Right lobe of liver (tissue), 6 donors: ENCODE measurements at regions not wholly inside any gene's neighbourhood (a gene's known extent, or its start where the extent isn't known, plus 50 kb on each side); places are given as distances from the start of the nearest gene placed in this dataset.
"Not testable (repeated sequence)": the region's sequence is repeated elsewhere in the genome, so short reads cannot be mapped to it uniquely, and the experiment has no call there.

Experiments used
- ATAC-seq, 4 donors: fragments of 200-7000 bp; cut with Tn5 transposase; one replicate each; pipeline ENCODE4 v1.9.1; 2020; ENCODE audit warnings: mild to moderate bottlenecking in 4 of 4, moderate library complexity in 4 of 4
- DNase-seq, 3 donors: peaks; one replicate each; pipeline ENCODE4 v3.0.0-alpha.2; 2020
- H3K27ac ChIP-seq, 3 donors: fragments of 200-600 bp; one replicate each; pipeline ENCODE4 v1.8.0; 2022
- H3K27me3 ChIP-seq, 2 donors: fragments of 200-600 bp; one replicate each; pipeline ENCODE4 v1.8.0; 2022
- H3K36me3 ChIP-seq, 4 donors: fragments of 200-600 bp; sonication (generic) in 1 of 4; one replicate each; pipeline versions ENCODE4 v1.5.1 to v1.8.0; 2017 to 2022; ENCODE audit warnings: control low read depth in 1 of 4
- H3K4me1 ChIP-seq, 4 donors: fragments of 200-600 bp; sonication (generic) in 1 of 4; one replicate each; pipeline versions ENCODE4 v1.5.1 to v1.8.0; 2017 to 2022; ENCODE audit warnings: control low read depth in 1 of 4
- H3K4me3 ChIP-seq, 3 donors: fragments of 200-600 bp; one replicate each; pipeline ENCODE4 v1.8.0; 2022
- H3K9me3 ChIP-seq, 4 donors: fragments of 200-600 bp; sonication (generic) in 1 of 4; one replicate each; pipeline versions ENCODE4 v1.5.1 to v1.8.0; 2017 to 2022; ENCODE audit warnings: control low read depth in 1 of 4
- POLR2A ChIP-seq: fragments of 450-650 bp; IDR thresholded peaks from one replicate; pipeline ENCODE4 v1.6.1; 2017; ENCODE audit warnings: antibody characterized with exemption, mild to moderate bottlenecking
- WGBS: methylation state at CpG from one replicate; pipeline ENCODE4 v1.1.6; 2018; ENCODE audit warnings: low coverage, low lambda C conversion rate; ENCODE audit not compliant: insufficient coverage; ENCODE audit errors: missing lambda C conversion rate; 5-methylcytosine and 5-hydroxymethylcytosine counted together
- intact Hi-C, 2 donors: fragments of 100-400 bp; cut with DNase I; formaldehyde crosslinking; loops; one replicate each; pipeline versions ENCODE4 v1.11.2 to v1.14.1; 2022
- TF ChIP-seq, protein P1 (sequence below), 4 donors: fragments of 200-600 bp in 3 of 4; fragments of 450-650 bp in 1 of 4; IDR thresholded peaks; one replicate each; pipeline versions ENCODE4 v1.5.1 to v1.8.0; 2016 to 2022; ENCODE audit warnings: antibody characterized with exemption in 4 of 4, mild to moderate bottlenecking in 2 of 4
- donor health status: DM: no; HTN: yes; CAD: no.
- donor health status: DM: no; HTN: no; CAD: no.
- donor health status: DM: no; HTN: no; CAD: no.
- donor health status: DM: no; HTN: yes; CAD: no.
- donor health status: DM: no; HTN: yes; CAD: no.

DNA sequence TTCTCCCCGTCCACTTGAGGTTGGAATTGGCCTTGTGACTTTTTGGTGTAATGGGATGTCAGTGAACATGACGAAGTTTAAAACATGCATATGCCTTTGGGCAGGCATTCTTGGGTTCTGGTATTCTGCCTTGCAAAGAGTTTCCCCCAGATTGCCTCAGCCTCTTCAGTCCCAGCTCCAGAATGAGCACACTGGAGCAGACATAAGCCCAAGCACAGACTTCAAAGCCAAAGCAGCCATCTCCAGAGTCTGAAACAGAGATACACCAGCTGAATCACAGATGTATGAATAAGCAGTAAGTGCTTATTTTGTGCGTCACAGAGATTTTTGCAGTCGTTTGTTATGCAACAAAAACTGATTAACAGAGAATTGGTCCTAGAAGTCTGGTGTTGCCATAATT lies 546.0 kb downstream of the FRK start:
- no peak for TF ChIP-seq POLR2A
- TF ChIP-seq, protein P1, sequence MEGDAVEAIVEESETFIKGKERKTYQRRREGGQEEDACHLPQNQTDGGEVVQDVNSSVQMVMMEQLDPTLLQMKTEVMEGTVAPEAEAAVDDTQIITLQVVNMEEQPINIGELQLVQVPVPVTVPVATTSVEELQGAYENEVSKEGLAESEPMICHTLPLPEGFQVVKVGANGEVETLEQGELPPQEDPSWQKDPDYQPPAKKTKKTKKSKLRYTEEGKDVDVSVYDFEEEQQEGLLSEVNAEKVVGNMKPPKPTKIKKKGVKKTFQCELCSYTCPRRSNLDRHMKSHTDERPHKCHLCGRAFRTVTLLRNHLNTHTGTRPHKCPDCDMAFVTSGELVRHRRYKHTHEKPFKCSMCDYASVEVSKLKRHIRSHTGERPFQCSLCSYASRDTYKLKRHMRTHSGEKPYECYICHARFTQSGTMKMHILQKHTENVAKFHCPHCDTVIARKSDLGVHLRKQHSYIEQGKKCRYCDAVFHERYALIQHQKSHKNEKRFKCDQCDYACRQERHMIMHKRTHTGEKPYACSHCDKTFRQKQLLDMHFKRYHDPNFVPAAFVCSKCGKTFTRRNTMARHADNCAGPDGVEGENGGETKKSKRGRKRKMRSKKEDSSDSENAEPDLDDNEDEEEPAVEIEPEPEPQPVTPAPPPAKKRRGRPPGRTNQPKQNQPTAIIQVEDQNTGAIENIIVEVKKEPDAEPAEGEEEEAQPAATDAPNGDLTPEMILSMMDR (IDR thresholded peaks at IDR 0.05) = no peak
- H3K4me1 ChIP-seq = no peaks in the 10 kb centered on the region
- no peaks in the 10 kb centered on the region for H3K36me3 ChIP-seq
- no peak for ATAC-seq
- WGBS = 55% methylated on average over 4 of the region's 4 CpGs
- no peaks in the 10 kb centered on the region for H3K27me3 ChIP-seq
- intact Hi-C loops = no loop called here
- no peak for DNase-seq
- no peaks in the 10 kb centered on the region for H3K9me3 ChIP-seq
- no peak overlapping the region for H3K4me3 ChIP-seq
- H3K27ac ChIP-seq = no peak overlapping the region

DNA sequence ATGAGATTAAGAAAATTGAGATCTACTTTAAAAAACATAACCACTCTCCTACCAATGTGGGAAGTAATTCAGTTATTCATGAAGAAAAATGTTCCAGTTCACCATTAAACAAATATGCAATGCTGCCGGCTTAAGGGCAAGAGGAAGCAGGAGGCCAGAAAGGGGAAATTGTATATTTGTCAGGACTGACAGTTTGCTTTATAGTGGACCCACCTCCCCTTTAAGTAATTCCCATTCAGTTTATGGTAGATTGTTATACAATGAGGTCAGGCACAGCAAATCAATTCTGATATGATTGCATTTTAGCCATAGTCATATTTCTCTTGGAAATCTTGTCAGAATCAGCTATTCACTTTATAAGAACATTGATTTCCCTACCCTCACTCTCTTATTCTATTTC lies 547.8 kb downstream of the FRK start:
- 14% methylated on average over 1 of the region's 1 CpG for WGBS
- Histone ChIP-seq H3K36me3 (no peaks in the 10 kb centered on the region), H3K4me3 (no peak overlapping the region), H3K4me1 (no peaks in the 10 kb centered on the region), H3K9me3 (no peaks in the 10 kb centered on the region), H3K27me3 (no peaks in the 10 kb centered on the region), H3K27ac (no peak overlapping the region)
- no peak for ATAC-seq
- TF ChIP-seq, protein P1 (IDR thresholded peaks at IDR 0.05) = no peak
- no peak for TF ChIP-seq POLR2A
- intact Hi-C loops = no loop called here
- DNase-seq = no peak

DNA sequence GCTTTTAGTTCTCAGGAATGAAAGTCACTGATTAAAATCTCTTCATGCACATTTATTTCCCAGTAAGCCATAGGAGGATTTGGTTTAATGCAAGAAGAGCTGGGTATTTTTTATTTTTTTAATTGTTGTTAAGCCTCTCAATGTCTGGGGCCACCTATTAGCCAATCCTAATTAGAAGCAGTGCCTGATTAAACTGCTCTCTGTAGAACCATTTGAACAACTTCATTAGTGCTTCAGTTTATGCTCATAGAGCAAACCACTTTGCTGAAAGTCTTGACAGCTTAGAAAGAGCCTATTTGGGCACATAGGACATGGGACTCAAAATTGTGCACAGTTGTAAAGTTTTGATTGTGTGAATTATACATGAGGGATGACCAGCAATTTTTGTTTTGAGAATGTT lies 548.9 kb downstream of the FRK start:
- TF ChIP-seq, protein P1 (IDR thresholded peaks at IDR 0.05) = no peak
- no peak for TF ChIP-seq POLR2A
- no peaks in the 10 kb centered on the region for H3K9me3 ChIP-seq
- H3K27me3 ChIP-seq = no peaks in the 10 kb centered on the region
- intact Hi-C loops = no loop called here
- H3K4me3 ChIP-seq = no peak overlapping the region
- ATAC-seq (no peak), DNase-seq (no peak)
- H3K27ac ChIP-seq = no peak overlapping the region
- H3K36me3 ChIP-seq = no peaks in the 10 kb centered on the region
- H3K4me1 ChIP-seq = no peaks in the 10 kb centered on the region

DNA sequence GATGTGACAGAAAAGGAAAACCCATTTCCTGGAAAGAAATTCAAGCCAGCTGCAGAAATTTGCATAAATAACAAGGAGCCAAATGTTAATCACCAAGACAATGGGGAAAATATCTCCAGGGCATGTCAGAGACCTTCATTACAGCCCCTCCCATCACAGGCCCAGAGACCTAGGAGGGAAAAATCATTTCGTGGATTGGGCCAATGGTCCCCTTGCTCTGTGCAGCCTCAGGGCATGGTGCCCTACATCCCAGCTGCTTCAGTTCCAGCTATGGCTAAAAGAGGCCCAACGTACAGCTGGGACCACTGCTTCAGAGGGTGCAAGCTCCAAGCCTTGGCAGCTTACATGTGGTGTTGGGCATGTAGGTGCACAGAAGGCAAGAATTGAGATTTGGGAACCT lies 558.3 kb downstream of the FRK start:
- H3K27ac ChIP-seq, intact Hi-C loops, H3K4me1 ChIP-seq, H3K9me3 ChIP-seq, DNase-seq, H3K4me3 ChIP-seq, H3K36me3 ChIP-seq, ATAC-seq, H3K27me3 ChIP-seq: not testable (repeated sequence)
- 20% methylated on average over 1 of the region's 2 CpGs for WGBS

DNA sequence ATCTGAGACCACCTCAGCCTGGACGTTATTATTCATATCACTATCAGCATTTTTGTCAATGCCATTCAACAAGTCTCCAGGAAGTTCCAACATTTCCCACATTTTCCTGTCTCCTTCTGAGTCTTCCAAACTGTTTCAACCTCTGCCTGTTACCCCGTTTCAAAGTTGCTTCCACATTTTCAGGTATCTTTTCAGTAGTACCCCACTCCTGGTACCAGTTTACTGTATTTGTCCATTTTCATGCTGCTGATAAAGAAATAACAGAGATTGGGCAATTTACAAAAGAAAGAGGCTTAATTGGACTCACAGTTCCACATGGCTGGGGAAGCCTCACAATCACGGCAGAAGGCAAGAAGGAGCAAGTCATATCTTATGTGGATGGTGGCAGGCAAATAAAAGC lies 565.5 kb downstream of the FRK start:
- no peaks in the 10 kb centered on the region for H3K9me3 ChIP-seq
- no peaks in the 10 kb centered on the region for H3K4me1 ChIP-seq
- intact Hi-C loops = no loop called here
- no peak overlapping the region for H3K27ac ChIP-seq
- H3K36me3 ChIP-seq = no peaks in the 10 kb centered on the region
- no peaks in the 10 kb centered on the region for H3K27me3 ChIP-seq
- no peak overlapping the region for H3K4me3 ChIP-seq
- TF ChIP-seq POLR2A = no peak
- TF ChIP-seq, protein P1 (IDR thresholded peaks at IDR 0.05) = no peak
- WGBS = 64% methylated on average over 2 of the region's 3 CpGs
- DNase-seq (no peak), ATAC-seq (no peak)
